Immature natural killer cell (primary cell): ENCODE measurements at regions not wholly inside any gene's neighbourhood (a gene's known extent, or its start where the extent isn't known, plus 50 kb on each side); places are given as distances from the start of the nearest gene placed in this dataset.

ENCODE experiments used
- DNase-seq, 3 donors: peaks; one replicate each; pipeline ENCODE4 v3.0.0; 2022; ENCODE audit warnings: mixed read lengths in 1 of 3
- H3K27ac Mint-ChIP-seq, 6 donors: one replicate each; pipeline ENCODE4 v1.8.0; 2020; ENCODE audit warnings: mixed read lengths in 6 of 6, mild to moderate bottlenecking in 5 of 6, inconsistent platforms in 4 of 6, moderate library complexity in 3 of 6
- H3K27me3 Mint-ChIP-seq, 3 donors: one replicate each; pipeline ENCODE4 v1.8.0; 2020 to 2021; ENCODE audit warnings: low read depth in 3 of 3, mild to moderate bottlenecking in 3 of 3, mixed read lengths in 3 of 3, moderate library complexity in 3 of 3, inconsistent platforms in 1 of 3
- H3K36me3 Mint-ChIP-seq, 3 donors: one replicate each; pipeline ENCODE4 v1.8.0; 2020; ENCODE audit warnings: mixed read lengths in 3 of 3, inconsistent platforms in 2 of 3, mild to moderate bottlenecking in 2 of 3
- H3K4me1 Mint-ChIP-seq, 2 donors: one replicate each; pipeline ENCODE4 v1.8.0; 2020; ENCODE audit warnings: inconsistent platforms in 2 of 2, mild to moderate bottlenecking in 2 of 2, mixed read lengths in 2 of 2, moderate library complexity in 1 of 2
- H3K4me3 Mint-ChIP-seq, 5 donors: one replicate each; pipeline ENCODE4 v1.8.0; 2020; ENCODE audit warnings: mild to moderate bottlenecking in 5 of 5, mixed read lengths in 5 of 5, inconsistent platforms in 3 of 5, moderate library complexity in 3 of 5
- H3K9me3 Mint-ChIP-seq, 6 donors: one replicate each; pipeline ENCODE4 v1.8.0; 2020; ENCODE audit warnings: mild to moderate bottlenecking in 6 of 6, mixed read lengths in 6 of 6, inconsistent platforms in 4 of 6, moderate library complexity in 3 of 6

- Mint-ChIP-seq H3K9me3 (no peaks in the 10 kb centered on the region), H3K4me3 (no peak overlapping the region), H3K27ac (no peak overlapping the region), H3K27me3 (peaks cover 0 to 15% (median 2%) of the 10 kb centered on the region in 3 donors), H3K36me3 (no peaks in the 10 kb centered on the region), H3K4me1 (no peaks in the 10 kb centered on the region)
- DNase-seq, result no peak
Measured at GRCh38 chr18:75530566-75531211, 103.2 kb upstream of the SMIM21 start.

- no peaks in the 10 kb centered on the region for H3K9me3 Mint-ChIP-seq
- H3K27ac Mint-ChIP-seq, result no peak overlapping the region
- peaks cover 0 to 15% (median 2%) of the 10 kb centered on the region in 3 donors for H3K27me3 Mint-ChIP-seq
- DNase-seq, result no peak
- H3K4me3 Mint-ChIP-seq, result no peak overlapping the region
- H3K36me3 Mint-ChIP-seq, result no peaks in the 10 kb centered on the region
- H3K4me1 Mint-ChIP-seq, result no peaks in the 10 kb centered on the region
Measured at GRCh38 chr18:75530118-75530517, 102.6 kb upstream of the SMIM21 start.

- H3K27ac Mint-ChIP-seq, result no peak overlapping the region
- no peak overlapping the region for H3K4me3 Mint-ChIP-seq
- peaks cover 0 to 15% (median 2%) of the 10 kb centered on the region in 3 donors for H3K27me3 Mint-ChIP-seq
- no peaks in the 10 kb centered on the region for H3K4me1 Mint-ChIP-seq
- DNase-seq, result no peak
- H3K9me3 Mint-ChIP-seq, result no peaks in the 10 kb centered on the region
- no peaks in the 10 kb centered on the region for H3K36me3 Mint-ChIP-seq
Measured at GRCh38 chr18:75529394-75529793, 101.9 kb upstream of the SMIM21 start.

- no peaks in the 10 kb centered on the region for H3K4me1 Mint-ChIP-seq
- H3K27me3 Mint-ChIP-seq, result peaks cover 0 to 19% (median 2%) of the 10 kb centered on the region in 3 donors
- H3K36me3 Mint-ChIP-seq, result no peaks in the 10 kb centered on the region
- no peak overlapping the region for H3K4me3 Mint-ChIP-seq
- no peaks in the 10 kb centered on the region for H3K9me3 Mint-ChIP-seq
- H3K27ac Mint-ChIP-seq, result no peak overlapping the region
- DNase-seq, result no peak
Measured at GRCh38 chr18:75527848-75528685, 100.6 kb upstream of the SMIM21 start.

GRCh38 chr18:75526038-75526437 is 98.5 kb upstream of the SMIM21 start:
- Mint-ChIP-seq H3K4me1 (no peaks in the 10 kb centered on the region), H3K36me3 (no peaks in the 10 kb centered on the region), H3K9me3 (no peaks in the 10 kb centered on the region), H3K4me3 (no peak overlapping the region), H3K27me3 (peaks cover 0 to 21% (median 2%) of the 10 kb centered on the region in 3 donors), H3K27ac (no peak overlapping the region)
- DNase-seq, result no peak

GRCh38 chr18:75525331-75525730 is 97.8 kb upstream of the SMIM21 start:
- Mint-ChIP-seq H3K27ac (no peak overlapping the region), H3K4me1 (no peaks in the 10 kb centered on the region), H3K36me3 (no peaks in the 10 kb centered on the region), H3K9me3 (no peaks in the 10 kb centered on the region), H3K27me3 (peaks cover 0 to 22% (median 2%) of the 10 kb centered on the region in 3 donors), H3K4me3 (no peak overlapping the region)
- DNase-seq, result no peak

- Mint-ChIP-seq H3K9me3 (no peaks in the 10 kb centered on the region), H3K4me3 (no peak overlapping the region), H3K36me3 (no peaks in the 10 kb centered on the region), H3K4me1 (no peaks in the 10 kb centered on the region), H3K27me3 (peaks cover 0 to 22% (median 2%) of the 10 kb centered on the region in 3 donors), H3K27ac (no peak overlapping the region)
- DNase-seq, result no peak
Measured at GRCh38 chr18:75524841-75525240, 97.3 kb upstream of the SMIM21 start.

GRCh38 chr18:75524181-75524580 is 96.7 kb upstream of the SMIM21 start:
- Mint-ChIP-seq H3K4me3 (no peak overlapping the region), H3K9me3 (no peaks in the 10 kb centered on the region), H3K27me3 (peaks cover 0 to 22% (median 2%) of the 10 kb centered on the region in 3 donors), H3K36me3 (no peaks in the 10 kb centered on the region), H3K4me1 (no peaks in the 10 kb centered on the region), H3K27ac (no peak overlapping the region)
- DNase-seq, result no peak

GRCh38 chr18:75521816-75522215 is 94.3 kb upstream of the SMIM21 start:
- no peak overlapping the region for H3K4me3 Mint-ChIP-seq
- no peak for DNase-seq
- H3K27ac Mint-ChIP-seq, result no peak overlapping the region
- no peaks in the 10 kb centered on the region for H3K9me3 Mint-ChIP-seq
- peaks cover 0 to 17% (median 2%) of the 10 kb centered on the region in 3 donors for H3K27me3 Mint-ChIP-seq
- H3K4me1 Mint-ChIP-seq, result no peaks in the 10 kb centered on the region
- H3K36me3 Mint-ChIP-seq, result no peaks in the 10 kb centered on the region

- Mint-ChIP-seq H3K27me3 (peaks cover 0 to 16% (median 3%) of the 10 kb centered on the region in 3 donors), H3K4me3 (no peak overlapping the region), H3K9me3 (peaks cover 0 to 2% (median under 1%) of the 10 kb centered on the region in 6 donors), H3K27ac (no peak overlapping the region), H3K4me1 (no peaks in the 10 kb centered on the region), H3K36me3 (no peaks in the 10 kb centered on the region)
- DNase-seq, result no peak
Measured at GRCh38 chr18:75518007-75518406, 90.5 kb upstream of the SMIM21 start.

GRCh38 chr18:75517286-75517685 is 89.8 kb upstream of the SMIM21 start:
- DNase-seq, result no peak
- Mint-ChIP-seq H3K4me3 (no peak overlapping the region), H3K4me1 (no peaks in the 10 kb centered on the region), H3K36me3 (peaks cover 0 to under 1% (median 0%) of the 10 kb centered on the region in 3 donors), H3K27me3 (peaks cover 0 to 17% (median 3%) of the 10 kb centered on the region in 3 donors), H3K9me3 (peaks cover 1 to 8% (median 4%) of the 10 kb centered on the region in 6 donors), H3K27ac (no peak overlapping the region)

GRCh38 chr18:75507636-75508035 is 80.1 kb upstream of the SMIM21 start:
- DNase-seq, result no peak

GRCh38 chr18:75506913-75507312 is 79.4 kb upstream of the SMIM21 start:
- Mint-ChIP-seq H3K27me3 (peaks cover 0 to 6% (median 4%) of the 10 kb centered on the region in 3 donors), H3K27ac (no peak overlapping the region), H3K4me1 (no peaks in the 10 kb centered on the region), H3K9me3 (peaks cover 0 to 4% (median under 1%) of the 10 kb centered on the region in 6 donors), H3K4me3 (no peak overlapping the region), H3K36me3 (no peaks in the 10 kb centered on the region)
- DNase-seq, result no peak

More at GRCh38 chr18:75507636-75508035, 80.1 kb upstream of the SMIM21 start:
- Mint-ChIP-seq H3K27me3 (peaks cover 0 to 9% (median 2%) of the 10 kb centered on the region in 3 donors), H3K9me3 (peaks cover 2 to 10% (median 7%) of the 10 kb centered on the region in 6 donors), H3K27ac (no peak overlapping the region), H3K4me1 (no peaks in the 10 kb centered on the region), H3K4me3 (no peak overlapping the region), H3K36me3 (peaks cover 0 to 3% (median 0%) of the 10 kb centered on the region in 3 donors)

GRCh38 chr18:75504469-75504868 is 77.0 kb upstream of the SMIM21 start:
- no peak overlapping the region for H3K4me3 Mint-ChIP-seq
- DNase-seq, result no peak
- peaks cover 2 to 9% (median 4%) of the 10 kb centered on the region in 3 donors for H3K27me3 Mint-ChIP-seq
- H3K4me1 Mint-ChIP-seq, result no peaks in the 10 kb centered on the region
- no peaks in the 10 kb centered on the region for H3K36me3 Mint-ChIP-seq
- H3K9me3 Mint-ChIP-seq, result no peaks in the 10 kb centered on the region
- H3K27ac Mint-ChIP-seq, result no peak overlapping the region
